DLD1 (cell line): ENCODE measurements at regions not wholly inside any gene's neighbourhood (a gene's known extent, or its start where the extent isn't known, plus 50 kb on each side); places are given as distances from the start of the nearest gene placed in this dataset.

ENCODE experiments used
- in situ Hi-C: cut with HindIII; loops from 2 replicates; pipeline ENCODE4 v1.10.0; 2017; ENCODE audit warnings: low sequenced_read_pairs

- in situ Hi-C loops = no loop called here
Measured at GRCh38 chr10:131424836-131425491, 113.4 kb upstream of the TCERG1L start.

- in situ Hi-C loops = no loop called here
Measured at GRCh38 chr10:131425752-131426533, 114.4 kb upstream of the TCERG1L start.

GRCh38 chr10:131426534-131426898, 115.0 kb upstream of the TCERG1L start:
- in situ Hi-C loops = no loop called here

- in situ Hi-C loops = no loop called here
Measured at GRCh38 chr10:131427281-131427680, 115.8 kb upstream of the TCERG1L start.

GRCh38 chr10:131427901-131428300, 116.4 kb upstream of the TCERG1L start:
- in situ Hi-C loops = no loop called here

- in situ Hi-C loops = no loop called here
Measured at GRCh38 chr10:131429141-131429540, 117.6 kb upstream of the TCERG1L start.

GRCh38 chr10:131429942-131430341, 118.4 kb upstream of the TCERG1L start:
- in situ Hi-C loops = no loop called here

GRCh38 chr10:131430716-131431412, 119.3 kb upstream of the TCERG1L start:
- in situ Hi-C loops = no loop called here

GRCh38 chr10:131431533-131431932, 120.0 kb upstream of the TCERG1L start:
- in situ Hi-C loops = no loop called here

- in situ Hi-C loops = no loop called here
Measured at GRCh38 chr10:131431978-131432690, 120.6 kb upstream of the TCERG1L start.

GRCh38 chr10:131433568-131433967, 122.0 kb upstream of the TCERG1L start:
- in situ Hi-C loops = no loop called here

- in situ Hi-C loops = no loop called here
Measured at GRCh38 chr10:131435232-131435631, 123.7 kb upstream of the TCERG1L start.

GRCh38 chr10:131435760-131436457, 124.4 kb upstream of the TCERG1L start:
- in situ Hi-C loops = no loop called here

- in situ Hi-C loops = no loop called here
Measured at GRCh38 chr10:131436458-131436857, 124.9 kb upstream of the TCERG1L start.

- in situ Hi-C loops = no loop called here
Measured at GRCh38 chr10:131437556-131438475, 126.3 kb upstream of the TCERG1L start.

- in situ Hi-C loops = no loop called here
Measured at GRCh38 chr10:131438665-131439064, 127.1 kb upstream of the TCERG1L start.

- in situ Hi-C loops = no loop called here
Measured at GRCh38 chr10:131439705-131440104, 128.2 kb upstream of the TCERG1L start.

- in situ Hi-C loops = no loop called here
Measured at GRCh38 chr10:131440405-131441360, 129.2 kb upstream of the TCERG1L start.
